PC-9 (cell line): ENCODE measurements at regions not wholly inside any gene's neighbourhood (a gene's known extent, or its start where the extent isn't known, plus 50 kb on each side); places are given as distances from the start of the nearest gene placed in this dataset.

Experiments
- BruUV-seq: library from RNA; stranded (reverse); fragments of 400-500 nt; replicated peaks from 2 replicates; lab custom pipeline; 2021; lab: Mats Ljungman, UMichigan
- CTCF ChIA-PET: fragments of 300-600 bp; sonication (Branson Sonifier 250); formaldehyde crosslinking; loops from one replicate; lab custom pipeline; 2022; ENCODE audit warnings: antibody characterized with exemption; lab: Charles Lee
- POLR2A ChIA-PET: fragments of 300-600 bp; sonication (Branson Sonifier 250); formaldehyde crosslinking; loops from one replicate; lab custom pipeline; 2022; ENCODE audit warnings: antibody characterized with exemption; ENCODE audit not compliant: unreplicated experiment; lab: Charles Lee
- DNase-seq, 2 experiments: peaks; one replicate each; pipeline versions ENCODE4 v3.0.0 to v3.0.0-alpha.2; 2015 to 2022; ENCODE audit warnings: mixed read lengths in 1 of 2
- H2AFZ ChIP-seq: fragments of 200-600 bp; sonication (generic); 2 replicates; pipeline ENCODE4 v1.8.1; 2017; ENCODE audit warnings: antibody characterized with exemption
- H3F3A ChIP-seq: fragments of 200-600 bp; sonication (generic); 2 replicates; pipeline ENCODE4 v1.8.1; 2017; ENCODE audit warnings: antibody characterized with exemption, mild to moderate bottlenecking, low read depth; ENCODE audit not compliant: insufficient read depth
- H3K27ac ChIP-seq: fragments of 200-600 bp; sonication (generic); 2 replicates; pipeline ENCODE4 v1.6.1; 2016; ENCODE audit warnings: mixed run types
- H3K27me3 ChIP-seq: fragments of 200-600 bp; sonication (generic); 2 replicates; pipeline ENCODE4 v1.6.1; 2016; ENCODE audit warnings: low read depth, mixed run types; ENCODE audit not compliant: insufficient read depth
- H3K36me3 ChIP-seq: fragments of 200-600 bp; sonication (generic); 2 replicates; pipeline ENCODE4 v1.6.1; 2016; ENCODE audit warnings: low read depth, mixed run types
- H3K4me1 ChIP-seq: fragments of 200-600 bp; sonication (generic); replicated peaks from 2 replicates; pipeline ENCODE4 v1.6.1; 2016; ENCODE audit warnings: mixed run types; ENCODE audit not compliant: insufficient read depth
- H3K4me2 ChIP-seq: fragments of 200-600 bp; sonication (generic); 2 replicates; pipeline ENCODE4 v1.6.1; 2017; ENCODE audit warnings: mixed run types
- H3K4me3 ChIP-seq: fragments of 200-600 bp; sonication (generic); 2 replicates; pipeline ENCODE4 v1.6.1; 2016; ENCODE audit warnings: mixed run types
- H3K79me2 ChIP-seq: fragments of 200-600 bp; sonication (generic); 2 replicates; pipeline ENCODE4 v1.6.1; 2017; ENCODE audit warnings: low read depth, mixed run types
- H3K9me2 ChIP-seq: fragments of 200-600 bp; sonication (generic); 2 replicates; pipeline ENCODE4 v1.8.1; 2017; ENCODE audit warnings: mild to moderate bottlenecking; ENCODE audit not compliant: insufficient read depth
- H3K9me3 ChIP-seq: fragments of 200-600 bp; sonication (generic); 2 replicates; pipeline ENCODE4 v1.8.1; 2016; ENCODE audit warnings: low read depth; ENCODE audit not compliant: insufficient read depth
- H4K20me1 ChIP-seq: fragments of 200-600 bp; sonication (generic); 2 replicates; pipeline ENCODE4 v1.8.1; 2017; ENCODE audit not compliant: insufficient read depth
- CTCF ChIP-seq: fragments of 200-600 bp; sonication (generic); conservative IDR thresholded peaks from 2 replicates; pipeline ENCODE4 v1.6.1; 2017; ENCODE audit warnings: mixed run types, antibody characterized with exemption, mild to moderate bottlenecking, moderate library complexity
- EZH2 ChIP-seq: fragments of 200-600 bp; sonication (generic); IDR thresholded peaks from 2 replicates; pipeline ENCODE4 v1.8.0; 2017; ENCODE audit warnings: antibody characterized with exemption, low read depth
- intact Hi-C: fragments of 100-400 bp; cut with micrococcal nuclease; formaldehyde crosslinking; loops from one replicate; pipeline ENCODE4 v1.10.0; 2022; ENCODE audit not compliant: unreplicated experiment

DNA sequence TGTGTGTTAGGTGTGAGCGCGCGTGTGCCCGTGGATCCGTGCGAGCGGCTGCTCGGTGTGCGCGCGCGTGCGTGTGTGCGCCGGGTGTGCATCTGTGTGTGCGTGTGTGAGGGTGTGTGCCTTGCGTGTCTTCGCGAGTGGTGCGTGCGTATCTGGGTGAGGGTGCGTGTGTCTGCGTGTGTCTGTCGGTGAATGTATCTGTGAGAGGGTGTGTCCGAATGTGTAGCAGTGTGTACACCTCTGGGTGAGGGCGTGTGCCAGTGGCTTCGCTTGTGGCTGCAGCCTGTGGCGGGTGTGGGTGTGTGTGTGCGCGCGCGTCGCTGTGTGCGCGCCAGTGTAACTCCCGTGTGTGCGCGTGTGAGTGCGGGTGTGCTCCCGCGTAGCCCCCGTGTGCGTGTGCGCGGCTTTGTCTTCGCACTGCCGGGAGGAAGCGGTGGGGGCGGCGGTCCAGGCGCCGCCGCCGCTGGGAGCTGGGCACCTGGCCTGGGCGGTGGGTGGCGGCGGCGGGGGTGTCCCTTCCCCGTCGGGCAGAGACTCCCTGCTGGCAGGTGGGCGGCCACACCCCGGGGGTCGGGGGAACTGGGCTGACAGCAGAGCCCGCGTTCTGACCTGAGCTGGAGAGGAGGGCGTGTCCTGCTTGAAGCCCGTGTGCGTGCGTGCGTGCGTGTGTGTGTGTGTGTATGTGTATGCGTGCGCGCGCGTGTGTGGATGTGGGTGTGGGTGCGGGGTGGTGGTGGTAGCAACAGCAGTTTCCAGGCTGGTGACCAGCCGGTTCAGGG is 61.3 kb upstream of the EPB41L1 start:
- peak in 1 of 2 experiments; percentile 54 for DNase-seq
- intact Hi-C loops = loop anchor here (2.0 kb wide), 3 partner anchors 30 to 98 kb away; no protein-coding TSS in a partner anchor
- BruUV-seq = no TSS peak

DNA sequence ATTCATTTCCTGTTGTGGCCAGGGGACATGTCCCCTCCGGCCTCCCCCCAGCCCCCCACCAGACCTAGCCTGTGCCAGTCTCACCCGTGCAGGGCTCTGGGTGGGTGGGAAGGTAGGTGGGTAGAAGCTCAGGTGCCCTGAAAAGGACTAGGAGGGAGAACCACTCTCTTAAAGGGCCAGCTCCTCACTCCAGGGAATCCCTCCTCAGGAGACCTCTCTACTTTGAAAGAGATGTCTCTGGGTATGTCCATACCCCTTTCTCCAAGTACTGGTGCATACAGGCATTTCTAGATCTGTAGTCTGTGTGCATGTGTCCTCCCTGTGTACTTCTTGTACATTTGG is 60.8 kb upstream of the EPB41L1 start:
- TF ChIP-seq CTCF = no peak
- TF ChIP-seq EZH2 = no peak
- BruUV-seq = no TSS peak
- no peak overlapping the region for H3K27ac ChIP-seq
- no peaks in the 10 kb centered on the region for H3K36me3 ChIP-seq
- intact Hi-C loops = loop anchor here (2.0 kb wide), 3 partner anchors 29 to 99 kb away; no protein-coding TSS in a partner anchor
- H3K4me3 ChIP-seq = peak overlapping the region; percentile 95
- ChIA-PET CTCF (interaction anchor here (0.5 to 1.0 kb wide), 3 partner anchors 8 to 101 kb away, joined by 3 read pairs; no protein-coding TSS in a partner anchor), POLR2A (interaction anchor here (0.5 to 0.6 kb wide), 2 partner anchors 23 to 60 kb away, joined by 3 to 8 read pairs; no protein-coding TSS in a partner anchor)
- peak overlapping the region; percentile 95 for H3K4me2 ChIP-seq
- H4K20me1 ChIP-seq = no peaks in the 10 kb centered on the region
- peaks cover 63% of the 10 kb centered on the region for H3K4me1 ChIP-seq
- H3K79me2 ChIP-seq = peaks cover 60% of the 10 kb centered on the region
- no peaks in the 10 kb centered on the region for H3K27me3 ChIP-seq
- no peaks in the 10 kb centered on the region for H3K9me2 ChIP-seq
- no peak for DNase-seq
- peaks cover 44% of the 10 kb centered on the region; the same call in 1 of the 2 replicates for H3F3A ChIP-seq
- peak overlapping the region; percentile 93; the same call in 1 of the 2 replicates for H2AFZ ChIP-seq
- H3K9me3 ChIP-seq = no peaks in the 10 kb centered on the region

More for the DNA sequence above, 61.3 kb upstream of the EPB41L1 start:
- POLR2A ChIA-PET = interaction anchor here (0.5 to 0.6 kb wide), 5 partner anchors 10 to 218 kb away, joined by 3 to 8 read pairs (median 3); no protein-coding TSS in a partner anchor
- Histone ChIP-seq H3K4me3 (peak overlapping the region; percentile 95), H3K9me2 (no peaks in the 10 kb centered on the region), H3K27me3 (no peaks in the 10 kb centered on the region), H3K4me1 (peaks cover 58% of the 10 kb centered on the region), H3K27ac (no peak overlapping the region), H2AFZ (peak overlapping the region; percentile 93), H3K4me2 (peak overlapping the region; percentile 95), H3K9me3 (no peaks in the 10 kb centered on the region), H3K79me2 (peaks cover 55% of the 10 kb centered on the region), H4K20me1 (no peaks in the 10 kb centered on the region), H3F3A (peaks cover 48% of the 10 kb centered on the region; the same call in 1 of the 2 replicates), H3K36me3 (no peaks in the 10 kb centered on the region)
- CTCF ChIA-PET = interaction anchor here (0.6 to 1.0 kb wide), 3 partner anchors 9 to 1975 kb away, joined by 3 to 4 read pairs (median 3); no protein-coding TSS in a partner anchor
- TF ChIP-seq EZH2 = no peak
- TF ChIP-seq CTCF = no peak

GRCh38 chr20:36094497-36094896 is 60.0 kb upstream of the EPB41L1 start:
- Histone ChIP-seq H3K4me1 (peaks cover 63% of the 10 kb centered on the region), H3K4me2 (peak overlapping the region; percentile 95), H2AFZ (no peak overlapping the region), H3F3A (peaks cover 43% of the 10 kb centered on the region; the same call in 1 of the 2 replicates), H3K27me3 (no peaks in the 10 kb centered on the region), H3K36me3 (no peaks in the 10 kb centered on the region), H3K4me3 (peak overlapping the region; percentile 95; the same call in 1 of the 2 replicates), H3K27ac (no peak overlapping the region), H3K9me3 (no peaks in the 10 kb centered on the region), H3K9me2 (no peaks in the 10 kb centered on the region), H3K79me2 (peaks cover 60% of the 10 kb centered on the region), H4K20me1 (no peaks in the 10 kb centered on the region)
- intact Hi-C loops = no loop called here
- CTCF ChIA-PET = no interaction called here
- TF ChIP-seq EZH2 (no peak), CTCF (no peak)
- BruUV-seq = no TSS peak
- POLR2A ChIA-PET = no interaction called here
- no peak for DNase-seq
